ENCODE measurements at regions not wholly inside any gene's neighbourhood (a gene's known extent, or its start where the extent isn't known, plus 50 kb on each side); places are given as distances from the start of the nearest gene placed in this dataset.

- TF ChIP-seq CTCF (conservative IDR thresholded peaks at IDR 0.05; ENCODE audit: low read length) (no peak), EZH2phosphoT487 (IDR thresholded peaks at IDR 0.05; ENCODE audit: borderline replicate concordance, low read depth, low read length) (no peak)
Observed at GRCh38 chr5:118651002-118651401, 337.3 kb downstream of the DTWD2 start.
